Breast epithelium (tissue), 3 donors: ENCODE measurements at regions not wholly inside any gene's neighbourhood (a gene's known extent, or its start where the extent isn't known, plus 50 kb on each side); places are given as distances from the start of the nearest gene placed in this dataset.
A peak's percentile ranks its signal among the peaks of the same experiment; 100 is the strongest.

Experiments
- CTCF ChIP-seq, 3 donors: fragments of 450-650 bp; IDR thresholded peaks; one replicate each; pipeline ENCODE4 v1.5.1; 2016 to 2017; ENCODE audit warnings: antibody characterized with exemption in 3 of 3, mild to moderate bottlenecking in 3 of 3, moderate library complexity in 3 of 3
- POLR2A ChIP-seq: fragments of 450-650 bp; IDR thresholded peaks from one replicate; pipeline ENCODE4 v1.6.1; 2016; ENCODE audit warnings: antibody characterized with exemption, mild to moderate bottlenecking, moderate library complexity
- POLR2AphosphoS5 ChIP-seq, 3 donors: sonication (generic); formaldehyde crosslinking; IDR thresholded peaks; one replicate each; pipeline ENCODE4 v1.6.1; 2017; ENCODE audit warnings: antibody characterized with exemption in 3 of 3

- TF ChIP-seq POLR2A, result no peak
- peak in 1 of 3 donors; percentile 24 for TF ChIP-seq CTCF (IDR thresholded peaks at IDR 0.05)
- no peak for TF ChIP-seq POLR2AphosphoS5 (IDR thresholded peaks at IDR 0.05)
Observed at GRCh38 chr5:60161340-60161934, 267.9 kb upstream of the PDE4D start.
